ENCODE measurements at regions not wholly inside any gene's neighbourhood (a gene's known extent, or its start where the extent isn't known, plus 50 kb on each side); places are given as distances from the start of the nearest gene placed in this dataset.

GRCh38 chr4:148926276-148927260, 484.4 kb upstream of the NR3C2 start:
- Histone ChIP-seq H3K9me3 (ENCODE audit: severe bottlenecking) (no peaks in the 10 kb centered on the region), H3K27ac (no peak overlapping the region), H3K36me3 (no peaks in the 10 kb centered on the region), H3K4me3 (ENCODE audit: low read depth, low read length) (no peak overlapping the region), H3K27me3 (ENCODE audit: insufficient read depth, low read depth, severe bottlenecking) (no peaks in the 10 kb centered on the region)
- peak; percentile 42 for DNase-seq
- TF ChIP-seq CTCF (IDR thresholded peaks at IDR 0.05; ENCODE audit: low read depth, low read length) = no peak

GRCh38 chr4:148923881-148924280, 481.7 kb upstream of the NR3C2 start:
- no peaks in the 10 kb centered on the region for H3K9me3 ChIP-seq (ENCODE audit: severe bottlenecking)
- no peaks in the 10 kb centered on the region for H3K36me3 ChIP-seq
- H3K27ac ChIP-seq = no peak overlapping the region
- TF ChIP-seq CTCF (IDR thresholded peaks at IDR 0.05; ENCODE audit: low read depth, low read length) = no peak
- H3K4me3 ChIP-seq (ENCODE audit: low read depth, low read length) = no peak overlapping the region
- H3K27me3 ChIP-seq (ENCODE audit: insufficient read depth, low read depth, severe bottlenecking) = no peaks in the 10 kb centered on the region
- DNase-seq = no peak

GRCh38 chr4:148922497-148922896, 480.3 kb upstream of the NR3C2 start:
- Histone ChIP-seq H3K4me3 (ENCODE audit: low read depth, low read length) (no peak overlapping the region), H3K27me3 (ENCODE audit: insufficient read depth, low read depth, severe bottlenecking) (no peaks in the 10 kb centered on the region), H3K9me3 (ENCODE audit: severe bottlenecking) (no peaks in the 10 kb centered on the region), H3K27ac (no peak overlapping the region), H3K36me3 (no peaks in the 10 kb centered on the region)
- no peak for TF ChIP-seq CTCF (IDR thresholded peaks at IDR 0.05; ENCODE audit: low read depth, low read length)
- DNase-seq = no peak

- TF ChIP-seq CTCF (IDR thresholded peaks at IDR 0.05; ENCODE audit: low read depth, low read length) = no peak
- Histone ChIP-seq H3K27ac (no peak overlapping the region), H3K9me3 (ENCODE audit: severe bottlenecking) (no peaks in the 10 kb centered on the region), H3K36me3 (no peaks in the 10 kb centered on the region), H3K27me3 (ENCODE audit: insufficient read depth, low read depth, severe bottlenecking) (no peaks in the 10 kb centered on the region), H3K4me3 (ENCODE audit: low read depth, low read length) (no peak overlapping the region)
- no peak for DNase-seq
Observed at GRCh38 chr4:148914734-148915133, 472.5 kb upstream of the NR3C2 start.

GRCh38 chr4:148914301-148914700, 472.1 kb upstream of the NR3C2 start:
- no peak overlapping the region for H3K27ac ChIP-seq
- H3K36me3 ChIP-seq = no peaks in the 10 kb centered on the region
- no peak for TF ChIP-seq CTCF (IDR thresholded peaks at IDR 0.05; ENCODE audit: low read depth, low read length)
- no peak for DNase-seq
- no peaks in the 10 kb centered on the region for H3K9me3 ChIP-seq (ENCODE audit: severe bottlenecking)
- no peak overlapping the region for H3K4me3 ChIP-seq (ENCODE audit: low read depth, low read length)
- no peaks in the 10 kb centered on the region for H3K27me3 ChIP-seq (ENCODE audit: insufficient read depth, low read depth, severe bottlenecking)

Data from WERI-Rb-1 (cell line).